ENCODE measurements at regions not wholly inside any gene's neighbourhood (a gene's known extent, or its start where the extent isn't known, plus 50 kb on each side); places are given as distances from the start of the nearest gene placed in this dataset.
A peak's percentile ranks its signal among the peaks of the same experiment; 100 is the strongest.

- peaks cover 6% of the 10 kb centered on the region for H3K27me3 Mint-ChIP-seq (ENCODE audit: low read depth)
- H3K27ac Mint-ChIP-seq (ENCODE audit: unreplicated experiment) = no peak overlapping the region
- no peaks in the 10 kb centered on the region for H3K9me3 Mint-ChIP-seq
- no peak for TF ChIP-seq CTCF (conservative IDR thresholded peaks at IDR 0.05)
- peaks cover 4% of the 10 kb centered on the region for H3K4me1 Mint-ChIP-seq
- no peak for DNase-seq (ENCODE audit: low read depth, low spot score)
- no peaks in the 10 kb centered on the region for H3K36me3 Mint-ChIP-seq (ENCODE audit: low read depth)
- no peak overlapping the region for H3K4me3 Mint-ChIP-seq
Observed at GRCh38 chr11:105265845-105266244, 126.3 kb upstream of the CARD18 start.

DNA sequence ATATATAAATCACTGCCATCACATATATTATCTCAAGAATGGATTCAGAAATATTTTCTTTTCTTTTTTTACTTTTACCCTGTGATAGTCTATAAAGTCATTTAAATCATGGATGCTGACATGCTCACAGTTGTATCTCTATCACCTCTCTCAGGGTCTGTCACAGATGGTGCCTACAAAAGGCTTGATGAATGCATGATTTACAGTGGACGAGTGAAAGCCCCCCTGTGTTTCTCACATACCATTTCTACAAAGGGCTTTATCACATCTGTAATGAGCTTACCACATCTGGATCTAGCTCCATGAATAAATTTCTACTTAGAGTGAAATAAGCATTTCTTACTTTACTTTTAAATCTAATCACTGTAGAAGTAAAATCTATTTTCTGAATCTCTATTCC lies 121.4 kb upstream of the CARD18 start:
- no peak for DNase-seq (ENCODE audit: low read depth, low spot score)
- no peak for TF ChIP-seq CTCF (conservative IDR thresholded peaks at IDR 0.05)
- H3K4me3 Mint-ChIP-seq = no peak overlapping the region
- H3K9me3 Mint-ChIP-seq = no peaks in the 10 kb centered on the region
- H3K36me3 Mint-ChIP-seq (ENCODE audit: low read depth) = no peaks in the 10 kb centered on the region
- no peak overlapping the region for H3K27ac Mint-ChIP-seq (ENCODE audit: unreplicated experiment)
- peaks cover 4% of the 10 kb centered on the region for H3K4me1 Mint-ChIP-seq
- peaks cover 3% of the 10 kb centered on the region for H3K27me3 Mint-ChIP-seq (ENCODE audit: low read depth)

GRCh38 chr11:105245781-105246315 lies 106.3 kb upstream of the CARD18 start:
- peaks cover 3% of the 10 kb centered on the region for H3K4me1 Mint-ChIP-seq
- DNase-seq (ENCODE audit: low read depth, low spot score) = no peak
- H3K27ac Mint-ChIP-seq (ENCODE audit: unreplicated experiment) = no peak overlapping the region
- no peaks in the 10 kb centered on the region for H3K9me3 Mint-ChIP-seq
- TF ChIP-seq CTCF (conservative IDR thresholded peaks at IDR 0.05) = no peak
- no peaks in the 10 kb centered on the region for H3K36me3 Mint-ChIP-seq (ENCODE audit: low read depth)
- H3K27me3 Mint-ChIP-seq (ENCODE audit: low read depth) = no peaks in the 10 kb centered on the region
- H3K4me3 Mint-ChIP-seq = no peak overlapping the region

DNA sequence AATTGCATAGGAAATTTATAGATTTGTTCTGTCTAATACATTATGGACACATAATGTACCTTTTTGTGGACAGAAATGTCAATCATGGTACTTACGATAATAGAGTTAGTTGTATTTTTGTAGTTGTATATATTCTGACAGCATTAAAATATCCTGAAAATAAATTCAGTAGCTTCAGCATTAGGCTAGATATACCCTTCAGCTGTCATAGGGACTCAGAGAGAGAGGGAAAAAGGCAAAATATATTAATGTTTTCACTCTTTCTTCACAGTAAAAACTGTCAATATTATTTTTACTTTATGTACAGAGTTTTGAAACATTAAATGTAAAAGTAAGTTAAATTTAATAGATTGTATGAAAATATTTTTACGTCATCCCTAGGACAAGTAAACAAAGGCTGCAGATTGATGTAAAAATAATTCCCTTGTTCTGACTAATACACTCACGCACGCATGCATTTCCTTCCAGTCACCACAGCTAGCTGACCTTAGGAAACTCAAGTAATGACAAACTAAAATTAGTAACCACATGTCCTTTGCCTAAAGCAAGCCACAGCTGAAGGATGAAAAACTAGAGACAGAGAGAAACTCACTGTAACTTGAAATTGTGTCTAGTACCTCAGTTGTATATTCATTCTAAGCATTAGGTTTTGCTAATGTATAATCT lies 104.7 kb upstream of the CARD18 start:
- no peaks in the 10 kb centered on the region for H3K36me3 Mint-ChIP-seq (ENCODE audit: low read depth)
- TF ChIP-seq CTCF (conservative IDR thresholded peaks at IDR 0.05) = no peak
- DNase-seq (ENCODE audit: low read depth, low spot score) = no peak
- peak overlapping the region; percentile 50 for H3K27ac Mint-ChIP-seq (ENCODE audit: unreplicated experiment)
- peaks cover under 1% of the 10 kb centered on the region for H3K9me3 Mint-ChIP-seq
- no peaks in the 10 kb centered on the region for H3K27me3 Mint-ChIP-seq (ENCODE audit: low read depth)
- H3K4me3 Mint-ChIP-seq = no peak overlapping the region
- H3K4me1 Mint-ChIP-seq = peaks cover 3% of the 10 kb centered on the region

DNA sequence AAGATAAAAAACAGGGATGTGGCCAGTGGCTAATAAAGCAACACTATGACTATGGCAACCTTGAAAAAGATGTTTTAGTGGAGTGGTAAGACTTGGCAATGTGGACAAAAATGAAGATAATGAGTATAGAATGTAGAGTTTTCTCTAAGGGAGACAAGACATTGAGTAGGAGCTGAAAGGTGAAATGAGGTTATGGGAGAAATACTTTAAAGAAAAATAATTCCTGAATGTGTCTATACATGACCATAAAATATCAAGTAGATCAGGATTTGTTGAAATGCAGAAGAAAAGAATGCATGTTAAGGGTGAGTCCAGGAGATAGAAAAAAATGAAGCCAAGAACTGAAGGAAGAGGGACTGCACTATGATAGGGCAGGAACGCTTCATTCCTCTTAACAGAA lies 101.6 kb upstream of the CARD18 start:
- Mint-ChIP-seq H3K9me3 (peaks cover 6% of the 10 kb centered on the region), H3K27me3 (ENCODE audit: low read depth) (no peaks in the 10 kb centered on the region)

More for the DNA sequence above, 101.6 kb upstream of the CARD18 start:
- peaks cover 3% of the 10 kb centered on the region for H3K4me1 Mint-ChIP-seq
- no peaks in the 10 kb centered on the region for H3K36me3 Mint-ChIP-seq (ENCODE audit: low read depth)
- H3K4me3 Mint-ChIP-seq = no peak overlapping the region
- no peak for DNase-seq (ENCODE audit: low read depth, low spot score)
- no peak for TF ChIP-seq CTCF (conservative IDR thresholded peaks at IDR 0.05)
- H3K27ac Mint-ChIP-seq (ENCODE audit: unreplicated experiment) = no peak overlapping the region
